ENCODE measurements at regions not wholly inside any gene's neighbourhood (a gene's known extent, or its start where the extent isn't known, plus 50 kb on each side); places are given as distances from the start of the nearest gene placed in this dataset.

- Histone ChIP-seq H3K9me3 (no peaks in the 10 kb centered on the region), H3K36me3 (no peaks in the 10 kb centered on the region), H3K4me3 (no peak overlapping the region), H3K27ac (no peak overlapping the region), H3K27me3 (replicated peaks; ENCODE audit: insufficient read depth) (no peaks in the 10 kb centered on the region), H3K4me1 (ENCODE audit: control insufficient read depth in 1 of 2, low read depth in 2 of 2) (no peaks in the 10 kb centered on the region)
- TF ChIP-seq CTCF (IDR thresholded peaks at IDR 0.05) = no peak
- ATAC-seq (ENCODE audit: insufficient number of reproducible peaks, low FRiP score, low read depth) (no peak), DNase-seq (ENCODE audit: low spot score) (no peak)
These were observed 60.2 kb upstream of the HRH2 start for GRCh38 chr5:175597718-175598117.

- Histone ChIP-seq H3K27me3 (replicated peaks; ENCODE audit: insufficient read depth) (no peaks in the 10 kb centered on the region), H3K36me3 (no peaks in the 10 kb centered on the region), H3K4me3 (no peak overlapping the region), H3K27ac (no peak overlapping the region), H3K4me1 (ENCODE audit: control insufficient read depth in 1 of 2, low read depth in 2 of 2) (no peaks in the 10 kb centered on the region), H3K9me3 (no peaks in the 10 kb centered on the region)
- ATAC-seq (ENCODE audit: insufficient number of reproducible peaks, low FRiP score, low read depth) (no peak), DNase-seq (ENCODE audit: low spot score) (no peak)
- no peak for TF ChIP-seq CTCF (IDR thresholded peaks at IDR 0.05)
These were observed 59.1 kb upstream of the HRH2 start for GRCh38 chr5:175598774-175599173.

GRCh38 chr5:175599210-175599609 is 58.7 kb upstream of the HRH2 start:
- Histone ChIP-seq H3K36me3 (no peaks in the 10 kb centered on the region), H3K4me3 (no peak overlapping the region), H3K9me3 (no peaks in the 10 kb centered on the region), H3K27ac (no peak overlapping the region), H3K4me1 (ENCODE audit: control insufficient read depth in 1 of 2, low read depth in 2 of 2) (no peaks in the 10 kb centered on the region), H3K27me3 (replicated peaks; ENCODE audit: insufficient read depth) (no peaks in the 10 kb centered on the region)
- TF ChIP-seq CTCF (IDR thresholded peaks at IDR 0.05) = no peak
- ATAC-seq (ENCODE audit: insufficient number of reproducible peaks, low FRiP score, low read depth) (no peak), DNase-seq (ENCODE audit: low spot score) (no peak)

GRCh38 chr5:175603987-175604739 is 53.7 kb upstream of the HRH2 start:
- Histone ChIP-seq H3K27ac (no peak overlapping the region), H3K9me3 (no peaks in the 10 kb centered on the region), H3K4me3 (no peak overlapping the region), H3K36me3 (no peaks in the 10 kb centered on the region), H3K27me3 (replicated peaks; ENCODE audit: insufficient read depth) (no peaks in the 10 kb centered on the region), H3K4me1 (ENCODE audit: control insufficient read depth in 1 of 2, low read depth in 2 of 2) (no peaks in the 10 kb centered on the region)
- DNase-seq (ENCODE audit: low spot score) (no peak), ATAC-seq (ENCODE audit: insufficient number of reproducible peaks, low FRiP score, low read depth) (no peak)
- TF ChIP-seq CTCF (IDR thresholded peaks at IDR 0.05) = no peak

- H3K27me3 ChIP-seq (replicated peaks; ENCODE audit: insufficient read depth) = no peaks in the 10 kb centered on the region
- no peak overlapping the region for H3K4me3 ChIP-seq
- no peak for TF ChIP-seq CTCF (IDR thresholded peaks at IDR 0.05)
- no peaks in the 10 kb centered on the region for H3K9me3 ChIP-seq
- H3K4me1 ChIP-seq (ENCODE audit: control insufficient read depth in 1 of 2, low read depth in 2 of 2) = no peaks in the 10 kb centered on the region
- H3K36me3 ChIP-seq = no peaks in the 10 kb centered on the region
- ATAC-seq (ENCODE audit: insufficient number of reproducible peaks, low FRiP score, low read depth) (no peak), DNase-seq (ENCODE audit: low spot score) (no peak)
- H3K27ac ChIP-seq = no peak overlapping the region
These were observed 51.5 kb upstream of the HRH2 start for GRCh38 chr5:175606409-175606808.

Data from thoracic aorta (tissue), 2 donors.